GM12878 (cell line): ENCODE measurements at regions not wholly inside any gene's neighbourhood (a gene's known extent, or its start where the extent isn't known, plus 50 kb on each side); places are given as distances from the start of the nearest gene placed in this dataset.
A peak's percentile ranks its signal among the peaks of the same experiment; 100 is the strongest.

ENCODE experiments used
- ATAC-seq: fragments of 200-7000 bp; cut with Tn5 transposase; 3 replicates; pipeline ENCODE4 v1.9.1; 2020; ENCODE audit warnings: mild to moderate bottlenecking, moderate library complexity
- BruUV-seq: library from RNA; stranded (reverse); fragments of 400-500 nt; replicated peaks from 2 replicates; lab custom pipeline; 2021; lab: Mats Ljungman, UMichigan
- CTCF ChIA-PET: fragments of 300-600 bp; sonication (Branson Sonifier 250); formaldehyde crosslinking; extraction: SDS; loops from one replicate; lab custom pipeline; 2021; ENCODE audit warnings: inconsistent platforms; lab: Yijun Ruan, JAX
- POLR2A ChIA-PET: fragments of 350-600 bp; formaldehyde crosslinking; extraction: SDS; loops from one replicate; lab custom pipeline; 2021; ENCODE audit warnings: inconsistent platforms; lab: Charles Lee
- RAD21 ChIA-PET: fragments of 300-600 bp; sonication (Branson Sonifier 250); formaldehyde crosslinking; loops from one replicate; lab custom pipeline; 2023; ENCODE audit warnings: antibody characterized with exemption; ENCODE audit not compliant: unreplicated experiment; lab: Charles Lee
- SMC1A ChIA-PET: fragments of 300-600 bp; sonication (Branson Sonifier 250); formaldehyde crosslinking; loops from one replicate; lab custom pipeline; 2023; ENCODE audit not compliant: unreplicated experiment, uncharacterized antibody; lab: Charles Lee
- DNase-seq: peaks from one replicate; pipeline ENCODE4 v3.0.0-alpha.2; 2011; ENCODE audit warnings: low read depth, low spot score
- FAIRE-seq: peaks from 3 replicates; lab custom pipeline; 2011; peaks lifted over from hg19 to GRCh38; lab: Jason Lieb, UNC
- H2AFZ ChIP-seq: 2 replicates; pipeline ENCODE4 v1.6.0; 2011; ENCODE audit warnings: low read depth, low read length, control low read depth; ENCODE audit not compliant: control insufficient read depth
- H3K27ac ChIP-seq: 2 replicates; pipeline ENCODE4 v1.5.1; 2011; ENCODE audit warnings: control low read depth; ENCODE audit not compliant: control insufficient read depth, insufficient read depth
- H3K27me3 ChIP-seq, 2 experiments: replicated peaks in 1 of 2; 2 replicates each; pipeline versions ENCODE4 v1.6.0 to v1.6.1; 2011; ENCODE audit warnings: low read length in 1 of 2; ENCODE audit not compliant: control insufficient read depth in 2 of 2, insufficient read depth in 2 of 2
- H3K36me3 ChIP-seq, 2 experiments: 2 replicates each; pipeline ENCODE4 v1.5.1; 2011; ENCODE audit warnings: low read length in 1 of 2; ENCODE audit not compliant: control insufficient read depth in 2 of 2, insufficient read depth in 2 of 2
- H3K4me1 ChIP-seq: 2 replicates; pipeline ENCODE4 v1.6.1; 2011; ENCODE audit warnings: mild to moderate bottlenecking, low read length, moderate library complexity, mixed read lengths; ENCODE audit not compliant: control insufficient read depth, insufficient read depth
- H3K4me2 ChIP-seq: 2 replicates; pipeline ENCODE4 v1.6.0; 2011; ENCODE audit warnings: control low read depth; ENCODE audit not compliant: control insufficient read depth, insufficient read depth
- H3K4me3 ChIP-seq: fragments of 200-600 bp; sonication (generic); 2 replicates; pipeline ENCODE4 v1.5.1; 2016
- H3K79me2 ChIP-seq: 2 replicates; pipeline ENCODE4 v1.6.0; 2011; ENCODE audit warnings: low read length; ENCODE audit not compliant: control insufficient read depth, insufficient read depth
- H3K9ac ChIP-seq: 2 replicates; pipeline ENCODE4 v1.8.0; 2011; ENCODE audit warnings: low read length, control low read depth, mixed read lengths; ENCODE audit not compliant: control insufficient read depth, insufficient read depth
- H3K9me3 ChIP-seq: replicated peaks from 3 replicates; pipeline ENCODE4 v1.5.1; 2011; ENCODE audit warnings: mild to moderate bottlenecking, low read length; ENCODE audit not compliant: control insufficient read depth, insufficient read depth
- H4K20me1 ChIP-seq: 2 replicates; pipeline ENCODE4 v1.6.0; 2011; ENCODE audit not compliant: control insufficient read depth, insufficient read depth
- ATF7 ChIP-seq: fragments of 450-650 bp; IDR thresholded peaks from 2 replicates; pipeline ENCODE4 v1.6.1; 2016; ENCODE audit warnings: low read depth, mild to moderate bottlenecking
- BRCA1 ChIP-seq: IDR thresholded peaks from 2 replicates; pipeline ENCODE4 v1.6.1; 2011; ENCODE audit warnings: low read depth, low read length, improper control_type of control experiment
- CHD2 ChIP-seq: IDR thresholded peaks from 2 replicates; pipeline ENCODE4 v1.6.1; 2011; ENCODE audit warnings: low read depth, low read length, improper control_type of control experiment, borderline replicate concordance
- HDAC2 ChIP-seq: fragments of 200-600 bp; sonication (generic); IDR thresholded peaks from 2 replicates; pipeline ENCODE4 v1.6.1; 2017
- KDM1A ChIP-seq: fragments of 200-600 bp; sonication (generic); IDR thresholded peaks from 2 replicates; pipeline ENCODE4 v1.6.1; 2016; ENCODE audit warnings: borderline replicate concordance
- RAD21 ChIP-seq: IDR thresholded peaks from 2 replicates; pipeline ENCODE4 v1.6.1; 2011; ENCODE audit warnings: mild to moderate bottlenecking, low read depth, low read length, moderate library complexity; ENCODE audit not compliant: insufficient read depth
- SMC3 ChIP-seq: IDR thresholded peaks from 2 replicates; pipeline ENCODE4 v1.6.1; 2011; ENCODE audit warnings: low read length, improper control_type of control experiment, borderline replicate concordance
- SRF ChIP-seq, 2 experiments: IDR thresholded peaks; 2 replicates each; pipeline ENCODE4 v1.6.1; 2011; ENCODE audit warnings: low read depth in 2 of 2, low read length in 2 of 2, mild to moderate bottlenecking in 1 of 2, moderate library complexity in 1 of 2
- TCF7 ChIP-seq: IDR thresholded peaks from 2 replicates; pipeline ENCODE4 v1.6.1; 2014; ENCODE audit warnings: antibody characterized with exemption, borderline replicate concordance
- ZNF207 ChIP-seq: fragments of 450-650 bp; IDR thresholded peaks from 2 replicates; pipeline ENCODE4 v1.6.1; 2014; ENCODE audit warnings: antibody characterized with exemption, mild to moderate bottlenecking, borderline replicate concordance
- ZNF217 ChIP-seq: fragments of 450-650 bp; IDR thresholded peaks from 2 replicates; pipeline ENCODE4 v1.6.1; 2017; ENCODE audit warnings: antibody characterized with exemption, mild to moderate bottlenecking
- WGBS: methylation state at CpG from one replicate; pipeline ENCODE4 v1.1.6; 2016; ENCODE audit warnings: low lambda C conversion rate; ENCODE audit not compliant: insufficient replicate concordance, insufficient coverage; ENCODE audit errors: missing lambda C conversion rate; 5-methylcytosine and 5-hydroxymethylcytosine counted together
- in situ Hi-C: fragments of 300-500 bp; cut with MboI; formaldehyde crosslinking; loops from 9 replicates; pipeline ENCODE4 v1.14.3; 2018; ENCODE audit warnings: mixed read lengths
- intact Hi-C: fragments of 100-400 bp; cut with micrococcal nuclease; formaldehyde crosslinking; loops from one replicate; pipeline ENCODE4 v1.14.2; 2022; ENCODE audit not compliant: unreplicated experiment
- TF ChIP-seq, protein P1 (sequence below), 3 experiments: IDR thresholded peaks in 2 of 3; conservative IDR thresholded peaks in 1 of 3; 2 replicates each; pipeline ENCODE4 v1.5.1; 2011; ENCODE audit warnings: low read depth in 3 of 3, low read length in 3 of 3, mild to moderate bottlenecking in 3 of 3, control low read depth in 2 of 3, moderate library complexity in 2 of 3, inconsistent platforms in 1 of 3, mixed read lengths in 1 of 3; ENCODE audit not compliant: control insufficient read depth in 2 of 3, insufficient read depth in 1 of 3; ENCODE audit errors: extremely low read depth in 1 of 3
- TF ChIP-seq, protein P2 (sequence below): fragments of 450-650 bp; IDR thresholded peaks from 2 replicates; pipeline ENCODE4 v1.6.1; 2016; ENCODE audit warnings: mild to moderate bottlenecking, moderate library complexity, borderline replicate concordance

DNA sequence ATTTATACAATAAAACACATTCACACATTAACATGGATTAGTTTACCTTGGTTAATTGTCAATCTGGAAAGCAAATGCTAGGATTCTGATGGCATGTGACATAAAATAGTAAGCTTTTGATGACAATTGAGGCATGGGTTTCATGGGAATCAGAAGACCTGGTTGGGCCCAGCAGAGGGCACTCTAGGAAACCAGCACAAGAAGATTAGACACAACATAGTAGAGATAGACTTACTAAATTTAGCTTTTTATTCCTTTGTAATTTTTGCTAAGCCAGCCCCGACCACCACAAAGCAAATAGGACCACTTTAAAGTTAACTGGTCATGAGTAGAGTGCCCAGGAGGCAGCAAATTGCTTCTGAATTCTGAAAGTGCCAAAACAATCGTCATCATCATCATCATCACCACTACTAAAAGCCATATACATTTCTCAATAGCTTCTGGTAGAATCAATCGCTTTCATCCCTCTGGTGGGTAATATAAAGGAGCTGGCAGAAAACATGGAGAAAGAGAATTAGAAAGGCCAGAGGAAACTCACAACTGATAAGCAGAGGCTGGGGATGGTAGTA is 163.2 kb downstream of the ARRDC3 start:
- no peak overlapping the region for H3K4me2 ChIP-seq
- FAIRE-seq (no peak), DNase-seq (no peak), ATAC-seq (no peak; the same call in 2 of the 3 replicates)
- 29% methylated on average over 3 of the region's 3 CpGs for WGBS
- BruUV-seq = no TSS peak
- no peaks in the 10 kb centered on the region for H3K79me2 ChIP-seq
- no peak overlapping the region for H3K27ac ChIP-seq
- H2AFZ ChIP-seq = no peak overlapping the region
- in situ Hi-C loops = loop anchor here (5.0 kb wide), 2 partner anchors 118 to 167 kb away; no protein-coding TSS in a partner anchor
- H4K20me1 ChIP-seq = no peaks in the 10 kb centered on the region
- CTCF ChIA-PET = interaction anchor here (0.5 to 7.2 kb wide), 28 partner anchors 9 to 358 kb away, joined by 3 to 166 read pairs (median 4); partner anchors contain the start of gene ARRDC3
- POLR2A ChIA-PET = interaction anchor here (2.7 kb wide), 1 partner anchor 161 kb away, joined by 7 read pairs; no protein-coding TSS in a partner anchor
- H3K4me1 ChIP-seq = no peaks in the 10 kb centered on the region
- RAD21 ChIA-PET = interaction anchor here (0.6 to 3.5 kb wide), 15 partner anchors 8 to 354 kb away, joined by 3 to 53 read pairs (median 4); partner anchors contain the start of gene ARRDC3
- no peak overlapping the region for H3K9ac ChIP-seq
- no peaks in the 10 kb centered on the region; the same call in 2 of the 3 replicates for H3K9me3 ChIP-seq
- SMC1A ChIA-PET = interaction anchor here (0.6 to 5.8 kb wide), 19 partner anchors 8 to 355 kb away, joined by 3 to 132 read pairs (median 5); partner anchors contain the start of gene ARRDC3
- no peaks in the 10 kb centered on the region for H3K36me3 ChIP-seq
- intact Hi-C loops = loop anchor here (2.0 to 10.0 kb wide), 2 partner anchors 117 to 285 kb away; no protein-coding TSS in a partner anchor
- no peaks in the 10 kb centered on the region; a peak in 1 of 4 replicates for H3K27me3 ChIP-seq
- no peak overlapping the region for H3K4me3 ChIP-seq
- TF ChIP-seq, protein P1, sequence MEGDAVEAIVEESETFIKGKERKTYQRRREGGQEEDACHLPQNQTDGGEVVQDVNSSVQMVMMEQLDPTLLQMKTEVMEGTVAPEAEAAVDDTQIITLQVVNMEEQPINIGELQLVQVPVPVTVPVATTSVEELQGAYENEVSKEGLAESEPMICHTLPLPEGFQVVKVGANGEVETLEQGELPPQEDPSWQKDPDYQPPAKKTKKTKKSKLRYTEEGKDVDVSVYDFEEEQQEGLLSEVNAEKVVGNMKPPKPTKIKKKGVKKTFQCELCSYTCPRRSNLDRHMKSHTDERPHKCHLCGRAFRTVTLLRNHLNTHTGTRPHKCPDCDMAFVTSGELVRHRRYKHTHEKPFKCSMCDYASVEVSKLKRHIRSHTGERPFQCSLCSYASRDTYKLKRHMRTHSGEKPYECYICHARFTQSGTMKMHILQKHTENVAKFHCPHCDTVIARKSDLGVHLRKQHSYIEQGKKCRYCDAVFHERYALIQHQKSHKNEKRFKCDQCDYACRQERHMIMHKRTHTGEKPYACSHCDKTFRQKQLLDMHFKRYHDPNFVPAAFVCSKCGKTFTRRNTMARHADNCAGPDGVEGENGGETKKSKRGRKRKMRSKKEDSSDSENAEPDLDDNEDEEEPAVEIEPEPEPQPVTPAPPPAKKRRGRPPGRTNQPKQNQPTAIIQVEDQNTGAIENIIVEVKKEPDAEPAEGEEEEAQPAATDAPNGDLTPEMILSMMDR (IDR thresholded peaks at IDR 0.05 in 2 of 3, conservative IDR thresholded peaks at IDR 0.05 in 1 of 3; ENCODE audit: control insufficient read depth in 2 of 3, extremely low read depth in 1 of 3, insufficient read depth in 1 of 3, low read depth in 3 of 3, low read length in 3 of 3) = peak; percentile 36 to 47 (median 39)
- TF ChIP-seq BRCA1 = no peak
- TF ChIP-seq ZNF217 = no peak
- TF ChIP-seq, protein P2, sequence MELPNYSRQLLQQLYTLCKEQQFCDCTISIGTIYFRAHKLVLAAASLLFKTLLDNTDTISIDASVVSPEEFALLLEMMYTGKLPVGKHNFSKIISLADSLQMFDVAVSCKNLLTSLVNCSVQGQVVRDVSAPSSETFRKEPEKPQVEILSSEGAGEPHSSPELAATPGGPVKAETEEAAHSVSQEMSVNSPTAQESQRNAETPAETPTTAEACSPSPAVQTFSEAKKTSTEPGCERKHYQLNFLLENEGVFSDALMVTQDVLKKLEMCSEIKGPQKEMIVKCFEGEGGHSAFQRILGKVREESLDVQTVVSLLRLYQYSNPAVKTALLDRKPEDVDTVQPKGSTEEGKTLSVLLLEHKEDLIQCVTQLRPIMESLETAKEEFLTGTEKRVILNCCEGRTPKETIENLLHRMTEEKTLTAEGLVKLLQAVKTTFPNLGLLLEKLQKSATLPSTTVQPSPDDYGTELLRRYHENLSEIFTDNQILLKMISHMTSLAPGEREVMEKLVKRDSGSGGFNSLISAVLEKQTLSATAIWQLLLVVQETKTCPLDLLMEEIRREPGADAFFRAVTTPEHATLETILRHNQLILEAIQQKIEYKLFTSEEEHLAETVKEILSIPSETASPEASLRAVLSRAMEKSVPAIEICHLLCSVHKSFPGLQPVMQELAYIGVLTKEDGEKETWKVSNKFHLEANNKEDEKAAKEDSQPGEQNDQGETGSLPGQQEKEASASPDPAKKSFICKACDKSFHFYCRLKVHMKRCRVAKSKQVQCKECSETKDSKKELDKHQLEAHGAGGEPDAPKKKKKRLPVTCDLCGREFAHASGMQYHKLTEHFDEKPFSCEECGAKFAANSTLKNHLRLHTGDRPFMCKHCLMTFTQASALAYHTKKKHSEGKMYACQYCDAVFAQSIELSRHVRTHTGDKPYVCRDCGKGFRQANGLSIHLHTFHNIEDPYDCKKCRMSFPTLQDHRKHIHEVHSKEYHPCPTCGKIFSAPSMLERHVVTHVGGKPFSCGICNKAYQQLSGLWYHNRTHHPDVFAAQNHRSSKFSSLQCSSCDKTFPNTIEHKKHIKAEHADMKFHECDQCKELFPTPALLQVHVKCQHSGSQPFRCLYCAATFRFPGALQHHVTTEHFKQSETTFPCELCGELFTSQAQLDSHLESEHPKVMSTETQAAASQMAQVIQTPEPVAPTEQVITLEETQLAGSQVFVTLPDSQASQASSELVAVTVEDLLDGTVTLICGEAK = no peak
- TF ChIP-seq SRF (IDR thresholded peaks at IDR 0.05; ENCODE audit: low read depth in 2 of 2, low read length in 2 of 2) = no peak
- no peak for TF ChIP-seq ATF7
- peak; percentile 41 for TF ChIP-seq RAD21
- no peak for TF ChIP-seq ZNF207
- TF ChIP-seq KDM1A = no peak
- TF ChIP-seq HDAC2 = no peak
- TF ChIP-seq TCF7 = no peak
- peak; percentile 45; the same call in 1 of the 2 replicates for TF ChIP-seq SMC3
- no peak for TF ChIP-seq CHD2
